Muscle of arm (tissue), 1 donor: ENCODE measurements at regions not wholly inside any gene's neighbourhood (a gene's known extent, or its start where the extent isn't known, plus 50 kb on each side); places are given as distances from the start of the nearest gene placed in this dataset.
"Not testable (repeated sequence)": the region's sequence is repeated elsewhere in the genome, so short reads cannot be mapped to it uniquely, and the experiment has no call there.

Experiments
- DNase-seq: peaks from one replicate; pipeline ENCODE4 v3.0.0-alpha.2; 2013

- no peak for DNase-seq
Measured at GRCh38 chr7:82701949-82702348, 258.4 kb upstream of the CACNA2D1 start.

GRCh38 chr7:82700741-82701140 lies 257.2 kb upstream of the CACNA2D1 start:
- DNase-seq: no peak

- DNase-seq: no peak
Measured at GRCh38 chr7:82699773-82700186, 256.2 kb upstream of the CACNA2D1 start.

- no peak for DNase-seq
Measured at GRCh38 chr7:82697897-82698296, 254.3 kb upstream of the CACNA2D1 start.

DNA sequence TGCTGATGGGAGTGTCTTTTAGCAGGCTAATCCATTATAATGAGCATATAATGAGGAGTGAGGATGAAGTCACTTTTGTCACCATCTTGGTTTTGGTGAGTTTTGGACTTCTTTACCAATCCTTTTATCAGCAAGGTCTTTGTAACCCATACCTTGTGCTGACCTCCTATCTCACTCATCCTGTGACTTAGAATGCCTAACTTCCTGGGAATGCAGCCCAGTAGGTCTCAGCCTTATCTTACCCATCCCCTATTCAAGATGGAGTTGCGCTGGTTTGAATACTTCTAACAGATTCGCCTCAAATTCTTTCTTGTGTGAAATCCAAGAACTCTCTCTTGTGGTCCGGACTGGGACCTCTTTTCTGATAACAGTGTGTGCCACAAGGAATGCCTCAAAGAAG lies 253.1 kb upstream of the CACNA2D1 start:
- DNase-seq: no peak

DNA sequence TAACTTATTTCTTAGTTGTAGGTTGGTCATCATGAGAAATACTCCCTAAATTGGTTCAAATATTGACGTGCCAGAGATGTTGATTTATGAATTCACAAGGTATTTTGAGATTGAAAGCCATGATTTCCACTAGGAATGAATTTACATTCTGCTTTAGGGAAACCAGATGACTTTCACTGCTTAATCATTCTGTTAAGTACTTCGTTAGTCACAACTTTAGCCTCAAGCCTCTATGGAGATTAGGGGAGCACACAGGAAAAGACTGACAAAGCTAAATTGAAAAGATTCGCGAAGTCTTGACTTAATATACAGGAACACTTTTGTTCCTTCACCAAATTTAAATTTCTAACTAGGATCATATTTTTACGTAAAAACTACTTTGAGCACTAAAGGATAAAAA lies 250.4 kb upstream of the CACNA2D1 start:
- no peak for DNase-seq

DNA sequence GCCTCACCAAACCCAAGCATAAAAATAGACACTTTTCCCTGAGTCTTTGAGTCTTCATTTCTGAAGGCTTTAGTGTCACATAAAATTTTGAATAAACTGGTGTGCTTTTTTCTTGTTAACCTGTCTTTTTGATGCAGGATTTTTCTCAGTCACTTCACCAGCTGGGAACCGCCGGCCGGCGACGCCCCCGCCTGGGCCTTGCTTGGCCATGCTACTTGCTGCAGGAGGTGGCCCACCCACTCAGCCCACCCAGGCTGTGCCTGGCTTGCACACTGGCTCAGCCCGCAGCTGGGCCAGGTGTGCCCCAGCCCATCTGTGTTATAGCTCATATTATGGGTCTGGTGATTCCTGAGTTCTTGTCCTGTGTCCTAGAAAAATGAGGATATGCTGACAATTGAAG lies 247.4 kb upstream of the CACNA2D1 start:
- DNase-seq: no peak

GRCh38 chr7:82685214-82685613 lies 241.6 kb upstream of the CACNA2D1 start:
- no peak for DNase-seq

GRCh38 chr7:82678716-82679115 lies 235.1 kb upstream of the CACNA2D1 start:
- DNase-seq: no peak

DNA sequence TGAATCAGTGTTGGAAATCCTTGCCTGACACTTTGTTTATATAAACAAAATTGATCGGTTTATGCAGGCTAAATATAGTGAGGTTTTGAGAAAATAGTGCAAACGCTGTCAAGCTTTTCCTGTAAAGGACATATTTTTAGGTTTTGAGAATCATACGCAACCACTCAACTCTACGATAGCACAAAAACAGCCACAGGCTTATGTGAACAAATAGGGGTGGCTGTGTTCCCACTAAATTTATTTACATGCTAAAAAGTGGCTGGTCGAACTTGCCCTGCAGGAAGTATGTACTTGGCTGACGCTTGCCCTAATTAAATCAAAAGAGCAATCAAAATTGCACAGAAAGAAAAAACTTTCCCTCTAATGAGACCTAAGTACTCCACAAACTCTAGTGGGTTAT lies 234.7 kb upstream of the CACNA2D1 start:
- no peak for DNase-seq

DNA sequence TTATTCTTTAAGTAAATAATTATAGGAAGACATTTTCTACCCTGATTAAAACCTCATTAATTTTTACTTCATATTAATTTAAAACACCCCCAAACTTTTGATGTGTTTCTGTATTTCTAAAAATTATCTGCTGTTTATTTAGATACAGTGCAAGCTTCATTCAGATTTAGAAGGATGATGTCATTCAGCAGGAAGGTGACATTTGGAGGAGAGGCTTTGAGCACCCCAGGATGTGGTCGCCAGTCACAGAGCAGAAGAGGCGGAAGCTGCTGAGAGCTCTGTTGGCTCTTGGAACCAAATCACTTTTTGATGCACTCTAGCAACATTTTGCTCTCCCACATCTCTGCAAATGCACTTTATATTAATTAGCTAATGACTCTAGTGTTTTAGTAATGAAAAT lies 233.9 kb upstream of the CACNA2D1 start:
- DNase-seq: peak; percentile 3

- no peak for DNase-seq
Measured at GRCh38 chr7:82676777-82677463, 233.3 kb upstream of the CACNA2D1 start.

GRCh38 chr7:82675396-82675795 lies 231.8 kb upstream of the CACNA2D1 start:
- DNase-seq: no peak

DNA sequence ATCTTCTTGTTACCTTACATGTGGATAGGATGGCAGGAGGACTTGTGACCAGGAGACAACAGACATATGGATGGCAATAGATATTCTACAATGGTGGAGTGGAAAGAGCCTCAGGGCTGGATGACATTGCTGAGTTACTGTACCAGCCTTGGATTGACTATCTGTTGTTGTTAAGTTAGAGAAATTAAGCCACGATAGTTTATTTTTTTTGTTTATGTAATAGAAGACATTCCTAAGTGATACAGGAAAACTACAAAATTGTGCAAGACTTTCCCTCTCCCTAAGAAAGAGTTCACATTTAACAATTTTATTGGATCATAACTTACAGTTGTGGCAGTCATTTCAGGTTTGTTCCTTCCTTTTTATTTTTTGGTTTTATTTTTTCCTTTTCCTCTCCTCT lies 230.7 kb upstream of the CACNA2D1 start:
- no peak for DNase-seq

GRCh38 chr7:82672078-82672477 lies 228.5 kb upstream of the CACNA2D1 start:
- DNase-seq: no peak

DNA sequence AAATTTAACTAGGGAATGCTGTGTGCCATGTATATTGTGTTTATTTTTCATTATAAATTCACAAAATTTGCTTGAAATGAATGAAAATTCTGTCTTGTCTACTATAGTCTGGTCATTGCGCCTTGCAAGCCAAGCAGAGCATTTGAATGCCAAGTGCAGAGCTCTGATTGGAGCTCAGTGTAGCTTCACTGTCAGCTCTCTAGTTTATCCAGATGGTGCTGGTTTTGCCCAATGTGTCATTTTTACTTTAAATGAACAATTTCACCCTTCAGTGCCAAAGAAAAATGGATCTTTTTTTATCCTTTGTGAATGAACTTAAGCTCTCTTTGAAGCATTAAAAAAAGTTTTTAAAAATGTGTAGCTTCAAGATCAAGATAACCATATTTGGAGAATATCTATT lies 225.6 kb upstream of the CACNA2D1 start:
- no peak for DNase-seq

- DNase-seq: no peak
Measured at GRCh38 chr7:82668676-82669075, 225.1 kb upstream of the CACNA2D1 start.

DNA sequence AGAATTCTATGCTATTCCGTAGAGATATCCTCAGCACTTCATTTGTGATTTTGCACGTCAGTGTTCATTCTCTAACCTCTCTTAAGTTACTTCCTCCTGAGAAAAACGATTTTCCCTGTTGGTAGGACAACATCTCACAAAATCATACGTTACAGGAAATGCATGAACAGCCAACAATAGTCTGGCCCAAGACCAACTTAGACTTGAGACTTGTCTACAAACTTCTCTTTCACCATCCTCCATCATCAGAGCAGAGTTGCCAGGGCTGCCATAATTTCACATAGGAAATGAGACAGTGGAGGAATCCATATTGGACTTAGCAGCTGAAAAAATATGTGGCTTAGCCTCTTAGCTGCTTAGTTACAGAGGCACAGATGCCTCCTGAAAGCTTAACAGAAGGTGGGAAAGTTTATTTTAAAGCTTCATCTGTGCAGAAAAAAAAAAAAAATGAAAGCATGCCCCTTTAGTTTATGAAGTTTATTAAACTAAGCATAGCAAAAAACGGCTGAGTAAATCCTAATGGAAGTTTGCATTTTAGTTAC lies 222.5 kb upstream of the CACNA2D1 start:
- peak; percentile 9 for DNase-seq

GRCh38 chr7:82655965-82656364 lies 212.4 kb upstream of the CACNA2D1 start:
- no peak for DNase-seq

DNA sequence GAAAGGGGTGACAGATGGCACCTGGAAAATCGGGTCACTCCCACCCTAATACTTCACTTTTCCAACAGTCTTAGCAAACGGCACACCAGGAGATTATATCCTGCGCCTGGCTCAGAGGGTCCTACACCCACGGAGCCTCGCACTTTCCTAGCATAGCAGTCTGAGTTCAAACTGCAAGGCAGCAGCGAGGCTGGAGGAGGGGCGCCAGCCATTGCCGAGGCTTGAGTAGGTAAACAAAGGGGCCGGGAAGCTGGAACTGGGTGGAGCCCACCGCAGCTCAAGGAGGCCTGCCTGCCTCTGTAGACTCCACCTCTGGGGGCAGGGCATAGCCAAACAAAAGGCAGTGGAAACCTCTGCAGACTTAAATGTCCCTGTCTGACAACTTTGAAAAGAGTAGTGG lies 206.5 kb upstream of the CACNA2D1 start:
- not testable (repeated sequence) for DNase-seq

DNA sequence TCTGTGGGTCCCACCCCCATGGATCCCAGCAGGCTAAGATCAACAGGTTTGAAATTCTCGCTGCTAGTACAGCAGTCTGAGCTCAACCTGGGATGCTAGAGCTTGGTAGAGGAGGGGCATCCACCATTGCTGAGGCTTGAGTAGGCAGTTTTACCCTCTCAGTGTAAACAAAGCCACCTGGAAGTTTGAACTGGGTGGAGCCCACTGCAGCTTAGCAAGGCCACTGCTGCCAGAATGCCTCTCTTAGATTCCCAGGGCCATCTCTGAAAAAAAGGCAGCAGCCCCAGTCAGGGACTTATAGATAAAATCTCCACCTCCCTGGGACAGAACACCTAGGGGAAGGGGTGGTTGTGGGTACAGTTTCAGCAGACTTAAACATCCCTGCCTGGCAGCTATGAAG lies 190.0 kb upstream of the CACNA2D1 start:
- DNase-seq: no peak

DNA sequence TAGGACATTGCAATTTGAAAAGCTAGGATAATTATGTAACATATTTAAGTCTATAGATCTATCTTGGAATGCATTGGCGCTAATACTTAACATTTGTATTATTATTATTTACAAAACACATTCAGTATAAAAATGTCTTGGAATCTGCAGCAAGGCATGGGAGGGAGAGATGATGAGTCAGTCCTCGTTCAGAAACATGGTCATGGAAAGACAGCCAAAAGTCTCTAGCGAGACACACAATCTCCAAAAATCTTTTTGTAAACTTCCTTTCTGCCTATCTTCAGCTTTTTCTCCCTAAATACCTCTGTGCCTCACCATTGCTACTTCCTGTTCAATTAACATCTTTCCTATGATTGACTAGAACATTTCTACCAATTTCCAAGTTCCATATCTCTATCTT lies 188.4 kb upstream of the CACNA2D1 start:
- DNase-seq: no peak

DNA sequence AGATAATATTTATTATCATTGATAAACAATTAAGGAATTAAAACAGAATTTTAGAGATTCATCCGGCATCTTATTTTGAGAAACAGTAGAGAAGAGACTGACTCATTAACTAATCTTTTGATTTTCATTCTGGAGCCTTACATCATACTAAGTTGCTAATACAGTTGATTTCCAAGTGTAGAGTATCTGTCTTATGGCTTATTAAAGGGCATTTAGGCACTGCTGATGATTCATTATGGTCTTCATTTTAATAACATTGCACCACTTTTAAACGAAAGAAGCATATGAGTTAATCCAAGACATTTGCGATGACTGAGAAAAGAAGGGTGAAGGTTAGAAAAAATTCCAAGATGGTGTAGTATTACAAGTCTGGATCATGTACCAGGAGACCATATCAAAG lies 186.0 kb upstream of the CACNA2D1 start:
- no peak for DNase-seq

GRCh38 chr7:82625377-82625776 lies 181.8 kb upstream of the CACNA2D1 start:
- no peak for DNase-seq
